ENCODE measurements at regions not wholly inside any gene's neighbourhood (a gene's known extent, or its start where the extent isn't known, plus 50 kb on each side); places are given as distances from the start of the nearest gene placed in this dataset.

Small RNA genes lying in the stretch of these regions (small RNA-seq; reads per million reads assigned to genes)
- gene AL359999.1 (ENCODE audit: insufficient read depth in 2 of 3, insufficient read length in 3 of 3, low read depth in 2 of 3, low replicate concordance in 1 of 3) = 0 reads per million in 3 experiments
